Right lobe of liver (tissue), 6 donors: ENCODE measurements at regions not wholly inside any gene's neighbourhood (a gene's known extent, or its start where the extent isn't known, plus 50 kb on each side); places are given as distances from the start of the nearest gene placed in this dataset.

Experiments
- ATAC-seq, 4 donors: fragments of 200-7000 bp; cut with Tn5 transposase; one replicate each; pipeline ENCODE4 v1.9.1; 2020; ENCODE audit warnings: mild to moderate bottlenecking in 4 of 4, moderate library complexity in 4 of 4
- DNase-seq, 3 donors: peaks; one replicate each; pipeline ENCODE4 v3.0.0-alpha.2; 2020
- H3K27ac ChIP-seq, 3 donors: fragments of 200-600 bp; one replicate each; pipeline ENCODE4 v1.8.0; 2022
- H3K27me3 ChIP-seq, 2 donors: fragments of 200-600 bp; one replicate each; pipeline ENCODE4 v1.8.0; 2022
- H3K36me3 ChIP-seq, 4 donors: fragments of 200-600 bp; sonication (generic) in 1 of 4; one replicate each; pipeline versions ENCODE4 v1.5.1 to v1.8.0; 2017 to 2022; ENCODE audit warnings: control low read depth in 1 of 4
- H3K4me1 ChIP-seq, 4 donors: fragments of 200-600 bp; sonication (generic) in 1 of 4; one replicate each; pipeline versions ENCODE4 v1.5.1 to v1.8.0; 2017 to 2022; ENCODE audit warnings: control low read depth in 1 of 4
- H3K4me3 ChIP-seq, 3 donors: fragments of 200-600 bp; one replicate each; pipeline ENCODE4 v1.8.0; 2022
- H3K9me3 ChIP-seq, 4 donors: fragments of 200-600 bp; sonication (generic) in 1 of 4; one replicate each; pipeline versions ENCODE4 v1.5.1 to v1.8.0; 2017 to 2022; ENCODE audit warnings: control low read depth in 1 of 4
- POLR2A ChIP-seq: fragments of 450-650 bp; IDR thresholded peaks from one replicate; pipeline ENCODE4 v1.6.1; 2017; ENCODE audit warnings: antibody characterized with exemption, mild to moderate bottlenecking
- WGBS: methylation state at CpG from one replicate; pipeline ENCODE4 v1.1.6; 2018; ENCODE audit warnings: low coverage, low lambda C conversion rate; ENCODE audit not compliant: insufficient coverage; ENCODE audit errors: missing lambda C conversion rate; 5-methylcytosine and 5-hydroxymethylcytosine counted together
- intact Hi-C, 2 donors: fragments of 100-400 bp; cut with DNase I; formaldehyde crosslinking; loops; one replicate each; pipeline versions ENCODE4 v1.11.2 to v1.14.1; 2022
- TF ChIP-seq, protein P1 (sequence below), 4 donors: fragments of 200-600 bp in 3 of 4; fragments of 450-650 bp in 1 of 4; IDR thresholded peaks; one replicate each; pipeline versions ENCODE4 v1.5.1 to v1.8.0; 2016 to 2022; ENCODE audit warnings: antibody characterized with exemption in 4 of 4, mild to moderate bottlenecking in 2 of 4
- donor health status: DM: no; HTN: yes; CAD: no.
- donor health status: DM: no; HTN: no; CAD: no.
- donor health status: DM: no; HTN: no; CAD: no.
- donor health status: DM: no; HTN: yes; CAD: no.
- donor health status: DM: no; HTN: yes; CAD: no.

DNA sequence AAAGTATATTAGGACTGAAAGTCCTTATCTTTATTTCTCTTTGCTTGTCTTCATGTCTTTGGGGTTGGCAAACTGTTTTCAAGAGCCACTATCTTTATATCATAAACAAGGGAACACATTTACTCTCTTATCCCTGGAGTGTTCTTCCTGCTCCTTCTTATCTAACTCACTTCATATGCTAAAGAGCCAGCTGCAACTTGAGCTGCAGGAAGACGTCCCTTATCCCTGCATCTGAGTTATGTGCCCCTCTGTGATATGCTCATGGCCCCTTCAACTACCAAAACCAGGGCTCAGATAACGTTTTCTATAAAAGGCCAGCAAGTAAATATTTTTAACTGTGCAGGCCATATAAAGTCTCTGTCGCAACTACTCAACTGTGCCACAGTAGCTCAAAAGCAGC lies 137.0 kb upstream of the CRBN start:
- H3K27ac ChIP-seq, result no peak overlapping the region
- TF ChIP-seq POLR2A, result no peak
- TF ChIP-seq, protein P1, sequence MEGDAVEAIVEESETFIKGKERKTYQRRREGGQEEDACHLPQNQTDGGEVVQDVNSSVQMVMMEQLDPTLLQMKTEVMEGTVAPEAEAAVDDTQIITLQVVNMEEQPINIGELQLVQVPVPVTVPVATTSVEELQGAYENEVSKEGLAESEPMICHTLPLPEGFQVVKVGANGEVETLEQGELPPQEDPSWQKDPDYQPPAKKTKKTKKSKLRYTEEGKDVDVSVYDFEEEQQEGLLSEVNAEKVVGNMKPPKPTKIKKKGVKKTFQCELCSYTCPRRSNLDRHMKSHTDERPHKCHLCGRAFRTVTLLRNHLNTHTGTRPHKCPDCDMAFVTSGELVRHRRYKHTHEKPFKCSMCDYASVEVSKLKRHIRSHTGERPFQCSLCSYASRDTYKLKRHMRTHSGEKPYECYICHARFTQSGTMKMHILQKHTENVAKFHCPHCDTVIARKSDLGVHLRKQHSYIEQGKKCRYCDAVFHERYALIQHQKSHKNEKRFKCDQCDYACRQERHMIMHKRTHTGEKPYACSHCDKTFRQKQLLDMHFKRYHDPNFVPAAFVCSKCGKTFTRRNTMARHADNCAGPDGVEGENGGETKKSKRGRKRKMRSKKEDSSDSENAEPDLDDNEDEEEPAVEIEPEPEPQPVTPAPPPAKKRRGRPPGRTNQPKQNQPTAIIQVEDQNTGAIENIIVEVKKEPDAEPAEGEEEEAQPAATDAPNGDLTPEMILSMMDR (IDR thresholded peaks at IDR 0.05), result no peak
- no peaks in the 10 kb centered on the region for H3K9me3 ChIP-seq
- H3K27me3 ChIP-seq, result no peaks in the 10 kb centered on the region
- no peaks in the 10 kb centered on the region for H3K4me1 ChIP-seq
- 36% methylated on average over 3 of the region's 3 CpGs for WGBS
- H3K36me3 ChIP-seq, result no peaks in the 10 kb centered on the region
- ATAC-seq (no peak), DNase-seq (no peak)
- intact Hi-C loops, result no loop called here
- no peak overlapping the region for H3K4me3 ChIP-seq

DNA sequence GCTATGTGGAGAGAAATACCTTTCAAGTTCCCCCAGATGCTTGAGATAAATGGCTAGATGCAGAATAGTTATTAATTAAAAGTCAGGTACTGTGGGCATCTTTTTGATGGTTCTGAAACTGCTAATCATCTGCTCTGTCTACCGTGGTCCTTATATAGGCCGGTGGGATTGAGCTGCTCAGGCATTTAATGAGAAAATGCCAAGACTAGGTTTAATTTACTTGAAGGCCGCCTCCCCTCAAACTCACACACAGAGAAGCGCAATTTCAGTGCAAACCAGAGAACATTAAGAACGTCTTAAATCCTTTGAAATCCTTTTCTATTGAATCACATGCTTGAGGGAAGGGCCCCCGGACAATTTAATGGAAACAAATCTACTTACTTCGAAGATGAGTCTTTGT lies 136.4 kb upstream of the CRBN start:
- Histone ChIP-seq H3K9me3 (no peaks in the 10 kb centered on the region), H3K4me1 (no peaks in the 10 kb centered on the region), H3K4me3 (no peak overlapping the region), H3K27ac (no peak overlapping the region), H3K36me3 (no peaks in the 10 kb centered on the region), H3K27me3 (no peaks in the 10 kb centered on the region)
- intact Hi-C loops, result no loop called here
- WGBS, result 56% methylated on average over 7 of the region's 7 CpGs
- DNase-seq, result no peak
- TF ChIP-seq, protein P1 (IDR thresholded peaks at IDR 0.05), result no peak
- no peak for ATAC-seq

DNA sequence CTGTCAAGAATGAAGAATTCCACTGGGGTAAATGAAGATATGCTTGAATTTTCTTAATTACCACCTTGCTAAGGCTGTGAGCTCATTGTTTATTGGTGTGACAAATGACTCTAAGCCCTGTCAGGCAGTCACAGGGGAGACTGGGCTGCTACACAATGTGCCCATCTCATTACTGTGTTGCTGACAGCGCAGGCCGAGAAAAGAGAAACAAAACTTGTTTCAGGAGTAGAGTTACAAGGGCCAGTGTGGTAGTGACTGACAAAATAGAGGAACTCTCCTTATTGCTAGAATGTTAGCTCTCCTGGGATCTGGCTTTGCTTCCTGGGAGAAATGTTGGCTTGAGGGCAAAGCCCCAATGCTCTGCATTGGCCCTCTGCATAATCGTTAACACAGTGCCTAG lies 130.4 kb upstream of the CRBN start:
- no peak overlapping the region for H3K4me3 ChIP-seq
- intact Hi-C loops, result no loop called here
- no peaks in the 10 kb centered on the region for H3K27me3 ChIP-seq
- no peaks in the 10 kb centered on the region for H3K36me3 ChIP-seq
- WGBS, result 45% methylated on average over 3 of the region's 3 CpGs
- H3K9me3 ChIP-seq, result no peaks in the 10 kb centered on the region
- DNase-seq, result no peak
- H3K27ac ChIP-seq, result no peak overlapping the region
- no peaks in the 10 kb centered on the region for H3K4me1 ChIP-seq
- TF ChIP-seq, protein P1 (IDR thresholded peaks at IDR 0.05), result no peak
- TF ChIP-seq POLR2A, result no peak
- ATAC-seq, result no peak

DNA sequence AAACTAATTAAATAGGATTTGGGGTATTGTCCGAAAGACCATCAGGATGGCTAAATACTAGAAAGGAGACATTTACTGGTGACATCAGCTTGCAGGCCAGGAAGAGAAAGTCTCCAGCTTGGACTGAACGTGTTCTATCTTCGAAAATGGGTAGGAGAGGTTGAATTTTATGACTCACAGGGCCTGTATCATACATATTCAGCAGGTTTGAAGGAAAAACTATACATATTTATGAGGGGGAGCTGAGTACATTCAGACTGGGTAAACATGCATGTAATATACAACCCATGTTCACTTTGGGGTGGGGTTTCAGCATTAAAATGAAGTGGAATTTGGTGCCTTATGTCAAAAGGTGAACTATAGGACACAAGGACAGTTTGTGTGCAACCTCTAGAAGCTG lies 129.3 kb upstream of the CRBN start:
- ATAC-seq (no peak), DNase-seq (no peak)
- H3K4me1 ChIP-seq, result no peaks in the 10 kb centered on the region
- H3K36me3 ChIP-seq, result no peaks in the 10 kb centered on the region
- TF ChIP-seq, protein P1 (IDR thresholded peaks at IDR 0.05), result no peak
- no peak for TF ChIP-seq POLR2A
- intact Hi-C loops, result no loop called here
- H3K4me3 ChIP-seq, result no peak overlapping the region
- no peaks in the 10 kb centered on the region for H3K9me3 ChIP-seq
- H3K27me3 ChIP-seq, result no peaks in the 10 kb centered on the region
- no peak overlapping the region for H3K27ac ChIP-seq
- WGBS, result 63% methylated on average over 3 of the region's 3 CpGs

DNA sequence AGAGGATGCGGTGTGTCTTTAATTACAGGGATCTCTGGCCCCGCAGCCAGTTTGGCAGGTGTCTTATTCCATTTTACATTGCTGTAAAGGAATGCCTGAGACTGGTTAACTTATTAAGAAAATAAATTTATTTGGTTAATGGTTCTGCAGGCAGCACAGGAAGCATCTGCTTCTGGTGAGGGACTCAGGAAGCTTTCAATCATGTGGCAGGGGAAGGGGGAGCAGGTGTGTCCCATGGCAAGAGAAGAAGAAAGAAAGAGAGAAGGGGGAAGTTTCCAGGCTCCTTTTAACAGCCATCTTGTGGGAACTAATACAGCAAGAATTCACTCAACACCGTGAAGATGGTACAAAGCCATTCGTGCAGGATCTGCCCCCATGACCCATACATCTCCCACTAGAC lies 128.0 kb upstream of the CRBN start:
- no peak for TF ChIP-seq POLR2A
- TF ChIP-seq, protein P1 (IDR thresholded peaks at IDR 0.05), result no peak

More for the DNA sequence above, 128.0 kb upstream of the CRBN start:
- Histone ChIP-seq H3K27ac (no peak overlapping the region), H3K9me3 (no peaks in the 10 kb centered on the region), H3K4me3 (no peak overlapping the region), H3K36me3 (no peaks in the 10 kb centered on the region), H3K27me3 (no peaks in the 10 kb centered on the region), H3K4me1 (no peaks in the 10 kb centered on the region)
- intact Hi-C loops, result no loop called here
- WGBS, result 25% methylated on average over 4 of the region's 4 CpGs
- DNase-seq (no peak), ATAC-seq (no peak)
